WERI-Rb-1 (cell line): ENCODE measurements at regions not wholly inside any gene's neighbourhood (a gene's known extent, or its start where the extent isn't known, plus 50 kb on each side); places are given as distances from the start of the nearest gene placed in this dataset.

Source experiments
- DNase-seq: peaks from one replicate; pipeline ENCODE4 v3.0.0-alpha.2; 2020
- H3K27ac ChIP-seq: fragments of 250-450 bp; sonication (Bioruptor Pico); 2 replicates; pipeline ENCODE4 v1.5.1; 2020; ENCODE audit warnings: mild to moderate bottlenecking, moderate library complexity
- H3K27me3 ChIP-seq: fragments of 250-450 bp; sonication (Bioruptor Pico); 2 replicates; pipeline ENCODE4 v1.5.1; 2021; ENCODE audit warnings: mild to moderate bottlenecking, low read depth, moderate library complexity; ENCODE audit not compliant: insufficient read depth, severe bottlenecking
- H3K36me3 ChIP-seq: fragments of 250-450 bp; sonication (Bioruptor Pico); 2 replicates; pipeline ENCODE4 v1.5.1; 2020; ENCODE audit warnings: mild to moderate bottlenecking, moderate library complexity
- H3K4me3 ChIP-seq: 2 replicates; pipeline ENCODE4 v1.5.1; 2011; ENCODE audit warnings: low read depth, mild to moderate bottlenecking, control low read depth, low read length
- H3K9me3 ChIP-seq: fragments of 250-450 bp; sonication (Bioruptor Pico); 2 replicates; pipeline ENCODE4 v1.5.1; 2021; ENCODE audit warnings: mild to moderate bottlenecking, moderate library complexity; ENCODE audit not compliant: severe bottlenecking
- TF ChIP-seq, protein P1 (sequence below): IDR thresholded peaks from 2 replicates; pipeline ENCODE4 v1.5.1; 2011; ENCODE audit warnings: low read depth, mild to moderate bottlenecking, control low read depth, inconsistent platforms, low read length

DNA sequence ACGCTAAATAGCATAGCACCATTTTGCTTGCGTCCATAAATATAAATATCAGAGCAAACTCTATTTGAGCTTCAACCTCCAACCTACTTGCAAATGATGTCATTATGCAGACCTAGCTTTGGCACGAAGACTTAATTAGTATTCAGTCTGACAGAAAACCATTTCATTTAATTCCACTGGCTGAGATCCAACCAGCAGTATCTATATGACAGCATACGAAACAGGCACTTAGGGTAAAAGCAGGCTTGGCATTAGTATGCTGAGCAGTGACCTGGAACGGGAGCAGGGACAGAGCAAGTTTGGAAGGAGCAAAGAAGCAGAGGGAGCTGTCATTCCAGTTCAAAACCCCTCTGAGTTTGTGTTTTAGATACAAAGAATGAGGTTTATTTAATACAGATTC lies 312.5 kb upstream of the CHRM2 start:
- TF ChIP-seq, protein P1, sequence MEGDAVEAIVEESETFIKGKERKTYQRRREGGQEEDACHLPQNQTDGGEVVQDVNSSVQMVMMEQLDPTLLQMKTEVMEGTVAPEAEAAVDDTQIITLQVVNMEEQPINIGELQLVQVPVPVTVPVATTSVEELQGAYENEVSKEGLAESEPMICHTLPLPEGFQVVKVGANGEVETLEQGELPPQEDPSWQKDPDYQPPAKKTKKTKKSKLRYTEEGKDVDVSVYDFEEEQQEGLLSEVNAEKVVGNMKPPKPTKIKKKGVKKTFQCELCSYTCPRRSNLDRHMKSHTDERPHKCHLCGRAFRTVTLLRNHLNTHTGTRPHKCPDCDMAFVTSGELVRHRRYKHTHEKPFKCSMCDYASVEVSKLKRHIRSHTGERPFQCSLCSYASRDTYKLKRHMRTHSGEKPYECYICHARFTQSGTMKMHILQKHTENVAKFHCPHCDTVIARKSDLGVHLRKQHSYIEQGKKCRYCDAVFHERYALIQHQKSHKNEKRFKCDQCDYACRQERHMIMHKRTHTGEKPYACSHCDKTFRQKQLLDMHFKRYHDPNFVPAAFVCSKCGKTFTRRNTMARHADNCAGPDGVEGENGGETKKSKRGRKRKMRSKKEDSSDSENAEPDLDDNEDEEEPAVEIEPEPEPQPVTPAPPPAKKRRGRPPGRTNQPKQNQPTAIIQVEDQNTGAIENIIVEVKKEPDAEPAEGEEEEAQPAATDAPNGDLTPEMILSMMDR = no peak
- Histone ChIP-seq H3K27me3 (no peaks in the 10 kb centered on the region), H3K4me3 (no peak overlapping the region), H3K27ac (no peak overlapping the region), H3K36me3 (no peaks in the 10 kb centered on the region), H3K9me3 (no peaks in the 10 kb centered on the region)
- peak; percentile 53 for DNase-seq

DNA sequence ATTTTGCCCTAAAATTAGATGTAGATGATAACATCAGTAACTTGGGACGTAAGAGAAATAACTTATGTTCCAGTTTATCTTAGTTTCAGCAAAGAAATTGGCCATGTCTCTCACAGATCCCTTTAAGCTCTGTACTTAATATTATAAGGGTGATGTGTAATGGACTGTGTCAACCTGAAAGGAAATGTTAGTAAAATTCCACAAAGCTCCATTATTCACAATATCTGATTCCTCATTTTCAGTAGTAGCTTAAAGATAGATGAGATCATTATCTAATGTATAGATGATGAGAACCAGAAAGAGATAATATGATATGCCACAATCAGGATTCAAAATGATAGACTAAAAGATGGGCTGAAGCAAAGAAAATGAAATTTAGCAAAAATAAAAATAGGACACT lies 316.8 kb upstream of the CHRM2 start:
- no peaks in the 10 kb centered on the region for H3K9me3 ChIP-seq
- no peaks in the 10 kb centered on the region for H3K27me3 ChIP-seq
- no peak overlapping the region for H3K27ac ChIP-seq
- DNase-seq = no peak
- H3K36me3 ChIP-seq = no peaks in the 10 kb centered on the region
- TF ChIP-seq, protein P1 = no peak
- H3K4me3 ChIP-seq = no peak overlapping the region

DNA sequence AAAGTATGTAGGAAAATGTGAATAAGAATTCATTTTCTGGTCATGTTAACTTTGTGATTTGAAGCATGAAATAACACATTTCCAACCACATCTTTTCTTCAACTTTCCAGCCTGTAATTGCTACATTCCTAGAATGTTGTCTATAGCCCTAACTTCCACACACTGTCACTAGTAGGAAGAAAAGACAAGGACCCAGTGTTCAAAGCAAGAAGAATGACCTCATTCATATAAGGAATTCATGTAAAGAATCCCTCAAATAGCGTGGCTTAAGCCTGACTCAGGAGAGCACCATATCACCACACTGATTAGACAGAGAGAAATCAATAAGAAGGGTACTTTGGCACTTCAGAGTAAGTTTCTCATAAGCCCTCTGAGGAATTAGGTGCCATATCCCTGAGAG lies 318.7 kb upstream of the CHRM2 start:
- Histone ChIP-seq H3K27me3 (no peaks in the 10 kb centered on the region), H3K4me3 (no peak overlapping the region), H3K9me3 (no peaks in the 10 kb centered on the region), H3K36me3 (no peaks in the 10 kb centered on the region), H3K27ac (no peak overlapping the region)
- TF ChIP-seq, protein P1 = no peak
- no peak for DNase-seq

DNA sequence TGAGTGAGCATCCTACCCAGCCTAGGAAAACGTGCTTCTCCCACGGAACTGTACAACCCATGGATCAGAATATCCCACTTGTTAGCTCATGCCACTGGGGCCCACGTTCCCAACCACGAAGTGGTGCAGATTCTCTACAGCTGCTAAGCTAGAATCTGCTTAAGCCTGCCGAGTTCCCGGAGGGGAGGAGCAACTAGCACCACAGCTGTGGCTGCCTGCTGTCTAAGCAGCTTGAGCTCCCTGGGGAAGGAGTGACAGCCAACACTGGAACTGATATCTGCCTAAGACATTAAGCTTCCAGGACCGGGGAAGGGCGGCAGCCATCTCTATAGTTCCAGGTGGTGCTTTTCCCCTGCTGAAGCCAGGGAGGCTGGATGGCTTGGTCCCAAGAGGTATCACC lies 334.7 kb upstream of the CHRM2 start:
- no peaks in the 10 kb centered on the region for H3K27me3 ChIP-seq
- peak; percentile 90 for DNase-seq
- TF ChIP-seq, protein P1 = no peak

DNA sequence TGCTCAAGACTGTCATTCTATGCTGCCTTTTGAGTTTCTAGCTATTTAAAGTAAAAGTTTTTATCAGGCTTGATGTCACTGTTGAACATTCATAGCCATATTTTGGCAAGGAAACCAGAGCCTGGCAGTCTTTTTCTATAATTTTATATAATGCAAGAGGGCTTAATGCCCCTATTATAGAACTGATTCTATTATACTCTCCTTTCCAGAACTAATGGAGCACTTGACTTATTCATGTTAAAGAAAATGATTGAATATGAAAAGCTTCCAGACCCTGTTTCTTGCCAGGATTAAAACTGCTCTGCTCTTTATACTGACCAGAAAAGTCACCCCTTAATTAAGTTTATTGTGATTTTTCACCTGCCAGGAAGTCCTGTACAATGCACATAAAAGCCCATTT lies 337.6 kb upstream of the CHRM2 start:
- peaks cover 5% of the 10 kb centered on the region for H3K9me3 ChIP-seq
- TF ChIP-seq, protein P1 = no peak
- no peak for DNase-seq
- H3K36me3 ChIP-seq = no peaks in the 10 kb centered on the region
- H3K27ac ChIP-seq = no peak overlapping the region
- H3K4me3 ChIP-seq = no peak overlapping the region
- H3K27me3 ChIP-seq = no peaks in the 10 kb centered on the region

More for the DNA sequence above, 334.7 kb upstream of the CHRM2 start:
- Histone ChIP-seq H3K36me3 (no peaks in the 10 kb centered on the region), H3K4me3 (no peak overlapping the region), H3K9me3 (no peaks in the 10 kb centered on the region), H3K27ac (peak overlapping the region; percentile 19; the same call in 1 of the 2 replicates)

DNA sequence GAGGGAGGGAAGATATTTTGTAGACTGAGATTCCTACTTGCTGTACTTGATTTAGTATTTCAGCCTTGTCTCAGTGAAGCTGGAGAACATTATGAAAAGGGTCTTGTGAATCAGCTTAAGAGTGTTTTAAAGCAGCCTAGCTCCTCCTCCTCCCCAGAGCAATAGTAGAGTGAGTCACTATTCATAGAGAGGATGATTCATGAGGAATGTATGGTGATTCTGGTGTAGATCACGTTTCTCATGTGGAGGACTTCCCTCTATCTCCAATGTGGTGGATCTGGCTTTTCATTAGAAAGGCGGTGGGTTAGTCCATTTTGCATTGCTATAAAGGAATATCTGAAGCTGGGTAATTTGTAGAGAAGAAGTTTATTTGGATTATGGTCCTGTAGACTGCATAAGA lies 340.1 kb upstream of the CHRM2 start:
- no peak for DNase-seq
- TF ChIP-seq, protein P1 = no peak
- no peak overlapping the region for H3K4me3 ChIP-seq
- H3K36me3 ChIP-seq = no peaks in the 10 kb centered on the region
- no peak overlapping the region for H3K27ac ChIP-seq
- H3K27me3 ChIP-seq = no peaks in the 10 kb centered on the region
- peaks cover 5% of the 10 kb centered on the region for H3K9me3 ChIP-seq
